ENCODE measurements at regions not wholly inside any gene's neighbourhood (a gene's known extent, or its start where the extent isn't known, plus 50 kb on each side); places are given as distances from the start of the nearest gene placed in this dataset.

- TF ChIP-seq, protein P1, sequence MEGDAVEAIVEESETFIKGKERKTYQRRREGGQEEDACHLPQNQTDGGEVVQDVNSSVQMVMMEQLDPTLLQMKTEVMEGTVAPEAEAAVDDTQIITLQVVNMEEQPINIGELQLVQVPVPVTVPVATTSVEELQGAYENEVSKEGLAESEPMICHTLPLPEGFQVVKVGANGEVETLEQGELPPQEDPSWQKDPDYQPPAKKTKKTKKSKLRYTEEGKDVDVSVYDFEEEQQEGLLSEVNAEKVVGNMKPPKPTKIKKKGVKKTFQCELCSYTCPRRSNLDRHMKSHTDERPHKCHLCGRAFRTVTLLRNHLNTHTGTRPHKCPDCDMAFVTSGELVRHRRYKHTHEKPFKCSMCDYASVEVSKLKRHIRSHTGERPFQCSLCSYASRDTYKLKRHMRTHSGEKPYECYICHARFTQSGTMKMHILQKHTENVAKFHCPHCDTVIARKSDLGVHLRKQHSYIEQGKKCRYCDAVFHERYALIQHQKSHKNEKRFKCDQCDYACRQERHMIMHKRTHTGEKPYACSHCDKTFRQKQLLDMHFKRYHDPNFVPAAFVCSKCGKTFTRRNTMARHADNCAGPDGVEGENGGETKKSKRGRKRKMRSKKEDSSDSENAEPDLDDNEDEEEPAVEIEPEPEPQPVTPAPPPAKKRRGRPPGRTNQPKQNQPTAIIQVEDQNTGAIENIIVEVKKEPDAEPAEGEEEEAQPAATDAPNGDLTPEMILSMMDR (IDR thresholded peaks at IDR 0.05): no peak
- TF ChIP-seq POLR2A (IDR thresholded peaks at IDR 0.05): no peak
Observed at GRCh38 chr4:24368801-24369200, 215.6 kb downstream of the DHX15 start.
